GM21529 (cell line): ENCODE measurements at regions not wholly inside any gene's neighbourhood (a gene's known extent, or its start where the extent isn't known, plus 50 kb on each side); places are given as distances from the start of the nearest gene placed in this dataset.
"Not testable (repeated sequence)": the region's sequence is repeated elsewhere in the genome, so short reads cannot be mapped to it uniquely, and the experiment has no call there.

Source experiments
- ATAC-seq: cut with Tn5 transposase; IDR thresholded peaks from one replicate; pipeline ENCODE4 v1.9.1; 2021; ENCODE audit not compliant: unreplicated experiment

GRCh38 chr1:186775881-186776560 lies 52.7 kb upstream of the PLA2G4A start:
- no peak for ATAC-seq

- no peak for ATAC-seq
Observed at GRCh38 chr1:186775036-186775435, 53.7 kb upstream of the PLA2G4A start.

GRCh38 chr1:186772228-186772627 lies 56.5 kb upstream of the PLA2G4A start:
- no peak for ATAC-seq

- no peak for ATAC-seq
Observed at GRCh38 chr1:186770421-186770820, 58.3 kb upstream of the PLA2G4A start.

- peak; percentile 92 for ATAC-seq
Observed at GRCh38 chr1:186768906-186769305, 59.8 kb upstream of the PLA2G4A start.

GRCh38 chr1:186765446-186765845 lies 63.3 kb upstream of the PLA2G4A start:
- ATAC-seq: no peak

GRCh38 chr1:186763107-186763506 lies 65.6 kb upstream of the PLA2G4A start:
- ATAC-seq: peak; percentile 67

GRCh38 chr1:186762653-186763052 lies 66.1 kb upstream of the PLA2G4A start:
- ATAC-seq: no peak

- ATAC-seq: peak; percentile 71
Observed at GRCh38 chr1:186761358-186761757, 67.4 kb upstream of the PLA2G4A start.

GRCh38 chr1:186760446-186760845 lies 68.3 kb upstream of the PLA2G4A start:
- ATAC-seq: no peak

GRCh38 chr1:186758896-186759606 lies 69.7 kb upstream of the PLA2G4A start:
- not testable (repeated sequence) for ATAC-seq

GRCh38 chr1:186757851-186758250 lies 70.9 kb upstream of the PLA2G4A start:
- no peak for ATAC-seq

GRCh38 chr1:186754542-186755145 lies 74.1 kb upstream of the PLA2G4A start:
- no peak for ATAC-seq

- ATAC-seq: no peak
Observed at GRCh38 chr1:186753241-186753640, 73.0 kb upstream of the PTGS2 start.

GRCh38 chr1:186750257-186750656 lies 70.0 kb upstream of the PTGS2 start:
- no peak for ATAC-seq

GRCh38 chr1:186749820-186750219 lies 69.6 kb upstream of the PTGS2 start:
- ATAC-seq: no peak

- ATAC-seq: no peak
Observed at GRCh38 chr1:186747661-186748060, 67.4 kb upstream of the PTGS2 start.

GRCh38 chr1:186745531-186746146 lies 65.4 kb upstream of the PTGS2 start:
- ATAC-seq: no peak

GRCh38 chr1:186741640-186742039 lies 61.4 kb upstream of the PTGS2 start:
- no peak for ATAC-seq

- ATAC-seq: peak; percentile 72
Observed at GRCh38 chr1:186740324-186740723, 60.1 kb upstream of the PTGS2 start.

- ATAC-seq: no peak
Observed at GRCh38 chr1:186739515-186739914, 59.3 kb upstream of the PTGS2 start.

- ATAC-seq: peak; percentile 87
Observed at GRCh38 chr1:186738926-186739325, 58.7 kb upstream of the PTGS2 start.
